ENCODE measurements at regions not wholly inside any gene's neighbourhood (a gene's known extent, or its start where the extent isn't known, plus 50 kb on each side); places are given as distances from the start of the nearest gene placed in this dataset.

DNA sequence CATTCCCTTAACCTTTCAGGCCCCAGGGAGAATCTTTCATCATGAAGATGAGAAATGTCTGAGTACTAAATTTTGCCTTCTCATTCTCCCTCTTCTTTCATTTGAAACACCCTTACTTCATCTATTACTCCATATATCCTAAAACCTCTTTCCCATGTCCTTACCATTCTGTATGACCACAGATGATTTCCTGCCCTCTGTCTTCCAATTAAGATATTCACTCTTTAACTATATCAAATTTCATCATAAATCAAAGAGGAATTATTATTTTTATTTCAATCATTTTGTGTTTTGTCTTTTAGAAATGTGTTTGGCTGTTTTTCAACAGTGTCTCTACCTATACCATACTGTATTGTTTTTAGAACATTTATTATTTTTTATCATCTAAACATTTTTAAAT lies 964.9 kb upstream of the KLHL29 start:
- no peaks in the 10 kb centered on the region for H3K27me3 ChIP-seq (ENCODE audit: control insufficient read depth, insufficient read depth, low read length)
- DNase-seq = no peak
- no peak overlapping the region for H3K4ac ChIP-seq (ENCODE audit: low read depth, low read length)
- H3K4me1 ChIP-seq (ENCODE audit: control insufficient read depth, insufficient read depth, low read length) = no peaks in the 10 kb centered on the region
- ChIA-PET POLR2A (ENCODE audit: unreplicated experiment) (no interaction called here), CTCF (no interaction called here)
- no peak overlapping the region for H3K18ac ChIP-seq (ENCODE audit: low read depth, low read length)
- H3K27ac ChIP-seq (ENCODE audit: insufficient read depth, low read length) = no peak overlapping the region
- H2AK9ac ChIP-seq (replicated peaks; ENCODE audit: low read depth, low read length, poor library complexity) = no peak overlapping the region
- H4K91ac ChIP-seq (ENCODE audit: insufficient read depth, low read depth, low read length) = no peak overlapping the region
- no peaks in the 10 kb centered on the region for H4K20me1 ChIP-seq (ENCODE audit: insufficient read depth, low read length)
- H3K9ac ChIP-seq (ENCODE audit: low read depth, low read length) = no peak overlapping the region
- intact Hi-C loops (cut with micrococcal nuclease) (no loop called here), in situ Hi-C loops (cut with MboI; ENCODE audit: low sequenced_read_pairs) (no loop called here), dilution Hi-C loops (cut with HindIII; ENCODE audit: low sequenced_read_pairs, unreplicated experiment) (no loop called here)
- H3K9me1 ChIP-seq (ENCODE audit: insufficient read depth, low read length) = no peaks in the 10 kb centered on the region
- no peak overlapping the region for H3K4me3 ChIP-seq (ENCODE audit: insufficient read depth, low read depth, low read length)
- no peak overlapping the region for H2BK5ac ChIP-seq (ENCODE audit: low read depth, low read length, poor library complexity, severe bottlenecking)
- no peaks in the 10 kb centered on the region for H3K79me1 ChIP-seq (ENCODE audit: low read depth in 1 of 2, low read length in 2 of 2)
- H2AK5ac ChIP-seq (ENCODE audit: low read depth, low read length) = no peak overlapping the region
- no peak overlapping the region for H2BK20ac ChIP-seq (ENCODE audit: low read depth, low read length)
- H2AFZ ChIP-seq (replicated peaks; ENCODE audit: low read length, poor library complexity) = no peak overlapping the region
- no peak overlapping the region for H2BK15ac ChIP-seq (ENCODE audit: low read depth, low read length)
- H3K4me2 ChIP-seq (ENCODE audit: low read depth, low read length) = no peak overlapping the region
- no peak overlapping the region for H4K5ac ChIP-seq (ENCODE audit: low read depth, low read length)
- ATAC-seq (ENCODE audit: low read depth) = no peak
- no peak for TF ChIP-seq POLR2A (IDR thresholded peaks at IDR 0.05; ENCODE audit: low read depth, low read length)
- no peak for TF ChIP-seq SMC3 (IDR thresholded peaks at IDR 0.05; ENCODE audit: low read depth, low read length)
- no peak for TF ChIP-seq BHLHE40 (IDR thresholded peaks at IDR 0.05; ENCODE audit: low read depth, low read length)
- no peak for TF ChIP-seq CEBPB (IDR thresholded peaks at IDR 0.05; ENCODE audit: low read depth, low read length)
- H4K8ac ChIP-seq (ENCODE audit: low read depth in 2 of 2, low read length in 2 of 2) = no peak overlapping the region
- no peak overlapping the region for H3K56ac ChIP-seq (ENCODE audit: extremely low read depth, insufficient read depth, low read length)
- no peak overlapping the region for H2BK120ac ChIP-seq (ENCODE audit: low read depth, low read length)
- no TSS peak for BruUV-seq (replicated peaks)
- no peak overlapping the region for H3K14ac ChIP-seq (replicated peaks; ENCODE audit: low read depth, low read length)
- H3K36me3 ChIP-seq (ENCODE audit: control insufficient read depth, insufficient read depth, low read length) = no peaks in the 10 kb centered on the region
- no peak overlapping the region for H3K23ac ChIP-seq (ENCODE audit: low read depth, low read length)
- H3K9me3 ChIP-seq (ENCODE audit: control insufficient read depth, insufficient read depth, low read length) = peaks cover 6% of the 10 kb centered on the region

All from IMR-90 (cell line).